ENCODE measurements at regions not wholly inside any gene's neighbourhood (a gene's known extent, or its start where the extent isn't known, plus 50 kb on each side); places are given as distances from the start of the nearest gene placed in this dataset.
A peak's percentile ranks its signal among the peaks of the same experiment; 100 is the strongest.

DNA sequence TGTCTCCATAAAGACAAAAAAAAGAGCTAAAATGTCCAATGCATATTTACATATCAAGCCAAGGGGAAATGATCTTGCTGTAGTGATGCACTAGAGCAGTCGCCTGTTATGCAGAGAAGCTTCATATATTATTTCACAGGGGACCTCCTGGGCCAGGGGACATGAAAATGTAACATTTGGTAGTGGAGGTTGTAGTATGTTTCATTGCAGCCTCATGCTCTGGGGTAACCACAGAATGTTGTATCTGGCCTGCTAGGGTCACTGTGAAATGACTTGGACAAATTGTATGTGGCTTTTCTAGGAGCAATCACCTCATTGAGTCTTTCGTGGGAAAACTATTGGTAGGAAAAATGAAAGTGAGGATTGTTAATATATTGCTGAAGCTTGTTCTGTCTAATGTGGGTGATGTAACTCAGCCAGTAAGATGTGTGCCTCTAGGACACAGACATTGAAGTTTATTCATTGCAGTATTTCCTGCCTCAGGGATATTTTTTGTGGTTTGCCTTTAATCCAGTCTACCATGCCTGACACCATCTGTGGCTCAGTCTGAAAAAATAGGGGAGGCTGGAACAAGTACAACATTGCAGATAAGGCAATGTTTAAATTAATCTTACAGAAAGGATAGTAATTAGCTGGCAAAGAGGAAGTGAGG, 430.8 kb upstream of the TNC start:
- no peak overlapping the region for H2AFZ ChIP-seq
- WGBS, 2 experiments (ENCODE audit: low coverage in 1 of 2, low lambda C conversion rate in 2 of 2, missing lambda C conversion rate in 2 of 2), result 39 to 44% methylated on average over 2 of the region's 2 CpGs
- H3K9ac ChIP-seq, result no peak overlapping the region
- no peaks in the 10 kb centered on the region for H3K27me3 ChIP-seq (replicated peaks; ENCODE audit: insufficient read depth)
- peaks cover 21% of the 10 kb centered on the region for H3F3A ChIP-seq (ENCODE audit: insufficient read depth)
- peaks cover 28% of the 10 kb centered on the region for H3K4me1 ChIP-seq (ENCODE audit: insufficient read depth)
- no peak overlapping the region for H3K4me2 ChIP-seq (ENCODE audit: unreplicated experiment)
- in situ Hi-C loops (cut with MboI), result no loop called here
- no peak for TF ChIP-seq EZH2 (IDR thresholded peaks at IDR 0.05; ENCODE audit: insufficient read depth, poor library complexity, severe bottlenecking)
- H3K9me2 ChIP-seq (ENCODE audit: insufficient read depth), result no peaks in the 10 kb centered on the region
- H3K9me3 ChIP-seq (ENCODE audit: low read depth), result no peaks in the 10 kb centered on the region
- no peaks in the 10 kb centered on the region for H3K36me3 ChIP-seq (ENCODE audit: low read depth)
- peak; percentile 9 for DNase-seq
- H3K27ac ChIP-seq, result no peak overlapping the region
- no peak overlapping the region for H3K4me3 ChIP-seq
- H3K79me2 ChIP-seq (ENCODE audit: insufficient read depth), result no peaks in the 10 kb centered on the region
- no peaks in the 10 kb centered on the region for H4K20me1 ChIP-seq (ENCODE audit: insufficient read depth)

- in situ Hi-C loops (cut with MboI), result no loop called here
- Histone ChIP-seq H3K9me3 (ENCODE audit: low read depth) (no peaks in the 10 kb centered on the region), H3K27ac (no peak overlapping the region)
These were observed 433.4 kb upstream of the TNC start for GRCh38 chr9:115551396-115551795.

DNA sequence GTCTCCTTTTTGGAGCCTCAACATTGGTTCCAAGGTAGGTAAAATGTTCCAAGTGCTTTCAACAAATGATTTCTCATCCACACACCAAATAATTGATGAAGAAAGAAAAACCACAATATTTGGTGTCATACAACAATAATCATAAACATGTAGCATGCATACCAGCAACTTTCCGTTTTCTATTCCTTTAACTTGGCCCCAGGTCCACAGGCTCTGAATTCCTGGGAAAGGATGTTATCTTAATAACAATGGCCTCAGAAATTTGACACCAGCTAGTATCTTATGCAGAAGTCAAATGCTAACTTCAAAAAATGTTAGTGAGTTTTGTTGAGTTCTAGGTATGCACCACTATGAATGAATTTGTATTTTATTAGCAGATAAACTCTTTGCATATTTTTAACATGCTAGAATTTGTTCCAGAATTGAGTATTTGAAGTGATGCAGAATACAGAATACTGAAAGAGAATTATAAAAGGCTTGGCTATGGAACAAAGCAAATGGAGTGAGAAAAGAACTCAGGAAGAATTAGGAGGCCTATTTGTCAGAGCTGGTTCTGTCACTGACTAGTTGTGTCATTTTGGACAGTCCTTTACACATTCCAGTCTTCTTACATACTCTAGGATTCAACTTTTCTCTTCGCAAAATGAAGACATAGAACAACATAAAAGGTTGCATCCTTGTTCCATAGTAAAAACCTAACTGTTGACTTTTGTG, 435.3 kb upstream of the TNC start:
- Histone ChIP-seq H2AFZ (no peak overlapping the region), H3K9me3 (ENCODE audit: low read depth) (no peaks in the 10 kb centered on the region), H3K4me2 (ENCODE audit: unreplicated experiment) (no peak overlapping the region), H3K27ac (no peak overlapping the region), H3K36me3 (ENCODE audit: low read depth) (no peaks in the 10 kb centered on the region), H3K9me2 (ENCODE audit: insufficient read depth) (no peaks in the 10 kb centered on the region), H3K9ac (no peak overlapping the region), H3F3A (ENCODE audit: insufficient read depth) (peaks cover 21% of the 10 kb centered on the region), H3K4me1 (ENCODE audit: insufficient read depth) (peaks cover 28% of the 10 kb centered on the region), H4K20me1 (ENCODE audit: insufficient read depth) (no peaks in the 10 kb centered on the region), H3K27me3 (replicated peaks; ENCODE audit: insufficient read depth) (no peaks in the 10 kb centered on the region), H3K4me3 (no peak overlapping the region), H3K79me2 (ENCODE audit: insufficient read depth) (no peaks in the 10 kb centered on the region)
- peak; percentile 2 for DNase-seq
- TF ChIP-seq EZH2 (IDR thresholded peaks at IDR 0.05; ENCODE audit: insufficient read depth, poor library complexity, severe bottlenecking), result no peak
- TF ChIP-seq EZH2phosphoT487 (IDR thresholded peaks at IDR 0.05; ENCODE audit: insufficient read depth, low read depth), result no peak
- in situ Hi-C loops (cut with MboI), result no loop called here
- 80 to 88% methylated on average over 2 of the region's 2 CpGs for WGBS, 2 experiments (ENCODE audit: low coverage in 1 of 2, low lambda C conversion rate in 2 of 2, missing lambda C conversion rate in 2 of 2)

More at GRCh38 chr9:115551396-115551795, 433.4 kb upstream of the TNC start:
- Histone ChIP-seq H3K9me2 (ENCODE audit: insufficient read depth) (no peaks in the 10 kb centered on the region), H3K4me1 (ENCODE audit: insufficient read depth) (peaks cover 28% of the 10 kb centered on the region), H4K20me1 (ENCODE audit: insufficient read depth) (no peaks in the 10 kb centered on the region), H3K36me3 (ENCODE audit: low read depth) (no peaks in the 10 kb centered on the region), H2AFZ (no peak overlapping the region), H3K9ac (no peak overlapping the region), H3K4me3 (no peak overlapping the region), H3K4me2 (ENCODE audit: unreplicated experiment) (peak overlapping the region; percentile 9), H3K79me2 (ENCODE audit: insufficient read depth) (no peaks in the 10 kb centered on the region), H3F3A (ENCODE audit: insufficient read depth) (peaks cover 21% of the 10 kb centered on the region), H3K27me3 (replicated peaks; ENCODE audit: insufficient read depth) (no peaks in the 10 kb centered on the region)
- DNase-seq, result peak; percentile 68
- WGBS, 2 experiments (ENCODE audit: low coverage in 1 of 2, low lambda C conversion rate in 2 of 2, missing lambda C conversion rate in 2 of 2), result 2 to 3% methylated on average over 2 of the region's 2 CpGs
- TF ChIP-seq EZH2 (IDR thresholded peaks at IDR 0.05; ENCODE audit: insufficient read depth, poor library complexity, severe bottlenecking), result no peak
- TF ChIP-seq EZH2phosphoT487 (IDR thresholded peaks at IDR 0.05; ENCODE audit: insufficient read depth, low read depth), result no peak

- H3K79me2 ChIP-seq (ENCODE audit: insufficient read depth), result no peaks in the 10 kb centered on the region
- H2AFZ ChIP-seq, result no peak overlapping the region
- 55 to 83% methylated on average over 1 of the region's 1 CpG for WGBS, 2 experiments (ENCODE audit: low coverage in 1 of 2, low lambda C conversion rate in 2 of 2, missing lambda C conversion rate in 2 of 2)
- H3K36me3 ChIP-seq (ENCODE audit: low read depth), result no peaks in the 10 kb centered on the region
- no peak for TF ChIP-seq EZH2 (IDR thresholded peaks at IDR 0.05; ENCODE audit: insufficient read depth, poor library complexity, severe bottlenecking)
- no peak for TF ChIP-seq EZH2phosphoT487 (IDR thresholded peaks at IDR 0.05; ENCODE audit: insufficient read depth, low read depth)
- H3K4me2 ChIP-seq (ENCODE audit: unreplicated experiment), result no peak overlapping the region
- no peaks in the 10 kb centered on the region for H4K20me1 ChIP-seq (ENCODE audit: insufficient read depth)
- in situ Hi-C loops (cut with MboI), result no loop called here
- no peaks in the 10 kb centered on the region for H3K27me3 ChIP-seq (replicated peaks; ENCODE audit: insufficient read depth)
- H3K4me3 ChIP-seq, result no peak overlapping the region
- peaks cover 17% of the 10 kb centered on the region for H3K4me1 ChIP-seq (ENCODE audit: insufficient read depth)
- no peaks in the 10 kb centered on the region for H3K9me3 ChIP-seq (ENCODE audit: low read depth)
- no peaks in the 10 kb centered on the region for H3K9me2 ChIP-seq (ENCODE audit: insufficient read depth)
- H3K27ac ChIP-seq, result no peak overlapping the region
- H3F3A ChIP-seq (ENCODE audit: insufficient read depth), result peaks cover 15% of the 10 kb centered on the region
- no peak overlapping the region for H3K9ac ChIP-seq
- DNase-seq, result no peak
These were observed 438.5 kb upstream of the TNC start for GRCh38 chr9:115556432-115556831.
